CD8-positive, alpha-beta memory T cell (primary cell): ENCODE measurements at regions not wholly inside any gene's neighbourhood (a gene's known extent, or its start where the extent isn't known, plus 50 kb on each side); places are given as distances from the start of the nearest gene placed in this dataset.

Experiments used
- CTCF ChIA-PET: fragments of 350-600 bp; sonication (Branson Sonifier 250); formaldehyde crosslinking; loops from one replicate; lab custom pipeline; 2021; ENCODE audit warnings: antibody characterized with exemption; lab: Charles Lee
- POLR2A ChIA-PET: fragments of 350-600 bp; sonication (Branson Sonifier 250); formaldehyde crosslinking; loops from one replicate; lab custom pipeline; 2021; ENCODE audit warnings: antibody characterized with exemption; lab: Charles Lee
- DNase-seq, 5 donors: peaks; one replicate each; pipeline versions ENCODE4 v3.0.0 to v3.0.0-alpha.2; 2020 to 2022; ENCODE audit warnings: mixed read lengths in 1 of 5
- H3K27ac ChIP-seq: one replicate; pipeline ENCODE4 v1.7.0; 2013; ENCODE audit warnings: low read depth, mild to moderate bottlenecking, low read length, moderate library complexity
- H3K27me3 ChIP-seq: 2 replicates; pipeline ENCODE4 v1.7.0; 2013; ENCODE audit warnings: low read length, mild to moderate bottlenecking; ENCODE audit not compliant: insufficient read depth, poor library complexity, severe bottlenecking
- H3K36me3 ChIP-seq: 2 replicates; pipeline ENCODE4 v1.7.0; 2013; ENCODE audit warnings: mild to moderate bottlenecking, low read length, moderate library complexity; ENCODE audit not compliant: insufficient read depth
- H3K4me1 ChIP-seq: 2 replicates; pipeline ENCODE4 v1.7.0; 2013; ENCODE audit warnings: mild to moderate bottlenecking, low read length, moderate library complexity; ENCODE audit not compliant: insufficient read depth
- H3K4me3 ChIP-seq: 2 replicates; pipeline ENCODE4 v1.7.0; 2013; ENCODE audit warnings: mild to moderate bottlenecking, low read length
- H3K9me3 ChIP-seq: 2 replicates; pipeline ENCODE4 v1.7.0; 2013; ENCODE audit warnings: mild to moderate bottlenecking, low read length
- H3K27ac Mint-ChIP-seq, 8 donors: one replicate each; pipeline ENCODE4 v1.8.0; 2020 to 2021; ENCODE audit warnings: mixed read lengths in 8 of 8, mild to moderate bottlenecking in 6 of 8, inconsistent platforms in 3 of 8, moderate library complexity in 3 of 8
- H3K27me3 Mint-ChIP-seq, 2 donors: one replicate each; pipeline ENCODE4 v1.8.0; 2020 to 2021; ENCODE audit warnings: mixed read lengths in 2 of 2, mild to moderate bottlenecking in 1 of 2, moderate library complexity in 1 of 2
- H3K36me3 Mint-ChIP-seq, 3 donors: one replicate each; pipeline ENCODE4 v1.8.0; 2020 to 2021; ENCODE audit warnings: mixed read lengths in 3 of 3, inconsistent platforms in 1 of 3, mild to moderate bottlenecking in 1 of 3
- H3K4me1 Mint-ChIP-seq, 3 donors: one replicate each; pipeline ENCODE4 v1.8.0; 2020 to 2021; ENCODE audit warnings: mixed read lengths in 3 of 3, inconsistent platforms in 1 of 3, mild to moderate bottlenecking in 1 of 3
- H3K4me3 Mint-ChIP-seq, 7 donors: one replicate each; pipeline ENCODE4 v1.8.0; 2020 to 2021; ENCODE audit warnings: mixed read lengths in 7 of 7, mild to moderate bottlenecking in 6 of 7, moderate library complexity in 4 of 7, inconsistent platforms in 2 of 7
- H3K9me3 Mint-ChIP-seq, 5 donors: one replicate each; pipeline ENCODE4 v1.8.0; 2020 to 2022; ENCODE audit warnings: mixed read lengths in 5 of 5, mild to moderate bottlenecking in 3 of 5, moderate library complexity in 2 of 5, inconsistent platforms in 1 of 5

GRCh38 chr11:70025308-70025707 lies 52.8 kb upstream of the ANO1 start:
- Mint-ChIP-seq H3K27me3 (peaks cover 8 to 15% of the 10 kb centered on the region in 2 donors), H3K36me3 (no peaks in the 10 kb centered on the region), H3K4me3 (no peak overlapping the region), H3K27ac (no peak overlapping the region), H3K4me1 (no peaks in the 10 kb centered on the region), H3K9me3 (no peaks in the 10 kb centered on the region)
- no peak overlapping the region for H3K4me3 ChIP-seq
- no peaks in the 10 kb centered on the region for H3K27me3 ChIP-seq
- ChIA-PET CTCF (no interaction called here), POLR2A (no interaction called here)
- H3K9me3 ChIP-seq: no peaks in the 10 kb centered on the region
- H3K27ac ChIP-seq: no peak overlapping the region
- H3K36me3 ChIP-seq: no peaks in the 10 kb centered on the region
- no peak for DNase-seq
- no peaks in the 10 kb centered on the region for H3K4me1 ChIP-seq

DNA sequence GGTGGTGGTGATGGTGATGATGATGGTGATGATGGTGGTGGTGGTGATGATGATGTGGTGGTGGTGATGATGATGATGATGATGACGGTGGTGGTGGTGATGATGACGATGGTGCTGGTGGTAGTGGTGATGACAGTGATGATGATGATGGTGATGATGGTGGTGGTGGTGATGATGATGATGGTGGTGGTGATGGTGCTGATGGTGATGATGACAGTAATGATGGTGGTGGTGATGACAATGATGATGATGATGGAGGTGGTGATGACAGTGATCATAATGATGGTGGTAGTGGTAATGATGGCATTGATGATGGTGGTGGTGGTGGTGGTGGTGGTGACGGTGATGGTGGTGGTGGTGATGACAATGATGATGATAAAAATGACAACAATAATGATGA lies 52.1 kb upstream of the ANO1 start:
- Mint-ChIP-seq H3K4me3 (no peak overlapping the region), H3K27me3 (peaks cover 8 to 13% of the 10 kb centered on the region in 2 donors), H3K27ac (no peak overlapping the region), H3K4me1 (no peaks in the 10 kb centered on the region), H3K36me3 (no peaks in the 10 kb centered on the region), H3K9me3 (no peaks in the 10 kb centered on the region)
- ChIA-PET POLR2A (no interaction called here), CTCF (no interaction called here)
- H3K4me3 ChIP-seq: no peak overlapping the region
- H3K36me3 ChIP-seq: no peaks in the 10 kb centered on the region
- no peak for DNase-seq
- H3K9me3 ChIP-seq: no peaks in the 10 kb centered on the region
- no peaks in the 10 kb centered on the region for H3K4me1 ChIP-seq
- H3K27me3 ChIP-seq: no peaks in the 10 kb centered on the region
- no peak overlapping the region for H3K27ac ChIP-seq

- Histone ChIP-seq H3K27ac (no peak overlapping the region), H3K9me3 (no peaks in the 10 kb centered on the region), H3K36me3 (no peaks in the 10 kb centered on the region), H3K4me1 (no peaks in the 10 kb centered on the region), H3K27me3 (no peaks in the 10 kb centered on the region), H3K4me3 (no peak overlapping the region)
- H3K4me3 Mint-ChIP-seq: no peak overlapping the region
- H3K4me1 Mint-ChIP-seq: no peaks in the 10 kb centered on the region
- DNase-seq: no peak
- no peak overlapping the region for H3K27ac Mint-ChIP-seq
- ChIA-PET CTCF (no interaction called here), POLR2A (no interaction called here)
- no peaks in the 10 kb centered on the region for H3K9me3 Mint-ChIP-seq
- H3K36me3 Mint-ChIP-seq: no peaks in the 10 kb centered on the region
- peaks cover 6 to 12% of the 10 kb centered on the region in 2 donors for H3K27me3 Mint-ChIP-seq
These were observed 51.4 kb upstream of the ANO1 start for GRCh38 chr11:70026726-70027125.

DNA sequence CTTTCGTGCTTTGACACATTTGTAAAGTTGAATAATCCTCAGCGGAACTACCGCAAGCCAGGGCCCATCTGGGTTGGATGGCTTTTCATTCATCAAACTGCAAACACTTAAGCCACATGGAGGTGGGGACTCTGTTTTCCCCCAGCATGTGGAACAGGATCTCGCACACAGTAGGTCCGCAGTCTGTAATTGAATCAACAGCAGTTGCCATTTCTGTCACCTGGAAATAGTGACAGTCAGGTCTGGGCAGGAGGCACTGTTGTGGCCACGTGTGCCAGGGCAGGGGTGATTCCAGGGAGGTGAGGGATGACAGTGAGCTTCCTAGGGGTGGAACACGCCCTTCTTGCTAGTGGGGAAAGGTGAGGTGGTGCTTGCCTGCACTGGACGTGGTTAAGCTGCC lies 50.7 kb upstream of the ANO1 start:
- no peaks in the 10 kb centered on the region for H3K9me3 Mint-ChIP-seq
- H3K27ac Mint-ChIP-seq: no peak overlapping the region
- Histone ChIP-seq H3K4me3 (no peak overlapping the region), H3K27me3 (no peaks in the 10 kb centered on the region), H3K4me1 (no peaks in the 10 kb centered on the region), H3K27ac (no peak overlapping the region), H3K9me3 (no peaks in the 10 kb centered on the region), H3K36me3 (no peaks in the 10 kb centered on the region)
- peaks cover 2 to 15% of the 10 kb centered on the region in 2 donors for H3K27me3 Mint-ChIP-seq
- CTCF ChIA-PET: no interaction called here
- DNase-seq: no peak
- H3K4me1 Mint-ChIP-seq: no peaks in the 10 kb centered on the region
- no peak overlapping the region for H3K4me3 Mint-ChIP-seq
- no peaks in the 10 kb centered on the region for H3K36me3 Mint-ChIP-seq
- POLR2A ChIA-PET: no interaction called here

DNA sequence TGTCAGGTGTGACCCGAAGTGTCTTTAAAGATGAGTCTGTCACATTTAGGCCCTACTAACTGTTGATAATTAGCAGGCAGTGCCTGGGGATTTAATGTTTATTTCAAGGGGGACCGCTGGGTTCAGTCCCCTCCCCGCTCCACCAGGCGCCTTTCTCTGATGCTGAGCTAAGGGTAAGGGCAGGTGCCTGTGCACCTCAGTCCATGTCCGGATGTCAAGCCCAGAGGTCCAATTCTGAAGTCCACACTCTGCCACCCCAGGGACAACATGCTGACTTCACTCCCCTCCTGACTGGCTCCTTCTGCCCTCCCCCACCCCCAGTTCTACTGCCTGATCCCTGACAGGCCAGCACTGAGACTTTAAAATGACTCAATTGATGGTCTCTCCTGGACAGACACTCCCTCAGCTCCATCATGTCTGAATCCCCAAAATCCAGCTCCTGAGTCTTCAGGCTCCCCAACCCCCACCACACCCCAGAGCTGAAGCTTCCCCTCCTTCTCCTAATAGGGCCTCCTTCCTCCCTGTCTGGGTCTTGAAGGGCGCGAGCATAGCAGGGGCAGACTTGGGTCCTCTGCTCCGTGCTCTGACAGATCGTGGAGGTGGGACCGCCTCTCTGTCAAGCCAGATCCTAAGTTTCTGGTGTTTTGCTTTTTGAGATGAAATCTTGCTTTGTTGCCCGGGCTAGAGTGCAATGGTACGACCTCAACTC lies 49.8 kb upstream of the ANO1 start:
- no peaks in the 10 kb centered on the region for H3K36me3 Mint-ChIP-seq
- H3K4me3 Mint-ChIP-seq: no peak overlapping the region
- H3K27ac Mint-ChIP-seq: no peak overlapping the region
- ChIA-PET POLR2A (no interaction called here), CTCF (no interaction called here)
- H3K4me1 Mint-ChIP-seq: no peaks in the 10 kb centered on the region
- H3K27ac ChIP-seq: no peak overlapping the region
- no peaks in the 10 kb centered on the region for H3K9me3 ChIP-seq
- no peaks in the 10 kb centered on the region for H3K9me3 Mint-ChIP-seq
- DNase-seq: no peak
- H3K36me3 ChIP-seq: no peaks in the 10 kb centered on the region
- H3K4me1 ChIP-seq: no peaks in the 10 kb centered on the region
- no peaks in the 10 kb centered on the region for H3K27me3 ChIP-seq
- no peak overlapping the region for H3K4me3 ChIP-seq
- peaks cover 2 to 18% of the 10 kb centered on the region in 2 donors for H3K27me3 Mint-ChIP-seq
